SK-N-MC (cell line): ENCODE measurements at regions not wholly inside any gene's neighbourhood (a gene's known extent, or its start where the extent isn't known, plus 50 kb on each side); places are given as distances from the start of the nearest gene placed in this dataset.

Source experiments
- DNase-seq: peaks from one replicate; pipeline ENCODE4 v3.0.0-alpha.2; 2011; ENCODE audit warnings: low read depth, low spot score
- H3K27ac ChIP-seq: fragments of 200-600 bp; sonication (generic); 2 replicates; pipeline ENCODE4 v1.5.1; 2016; ENCODE audit warnings: mixed run types
- H3K36me3 ChIP-seq: fragments of 200-600 bp; sonication (generic); 2 replicates; pipeline ENCODE4 v1.6.1; 2017; ENCODE audit warnings: antibody characterized with exemption, low read length, mixed read lengths; ENCODE audit not compliant: insufficient read depth
- H3K4me3 ChIP-seq: fragments of 200-600 bp; sonication (generic); 2 replicates; pipeline ENCODE4 v1.5.1; 2016
- H3K9ac ChIP-seq: fragments of 200-600 bp; sonication (generic); 2 replicates; pipeline ENCODE4 v1.8.0; 2017; ENCODE audit warnings: mixed run types, mixed read lengths; ENCODE audit not compliant: insufficient read length
- H3K9me3 ChIP-seq: fragments of 200-600 bp; sonication (generic); 2 replicates; pipeline ENCODE4 v1.6.1; 2017; ENCODE audit warnings: low read depth, mild to moderate bottlenecking, antibody characterized with exemption, low read length, moderate library complexity, mixed read lengths
- EZH2 ChIP-seq: fragments of 200-600 bp; sonication (generic); IDR thresholded peaks from one replicate; pipeline ENCODE4 v1.6.1; 2017; ENCODE audit warnings: antibody characterized with exemption
- FOXP2 ChIP-seq: optimal IDR thresholded peaks from 2 replicates; pipeline ENCODE3; 2011; ENCODE audit warnings: mild to moderate bottlenecking, moderate library complexity; ENCODE audit not compliant: insufficient read depth; ENCODE audit errors: extremely low read length, control extremely low read depth
- POLR2AphosphoS5 ChIP-seq: IDR thresholded peaks from 2 replicates; pipeline ENCODE4 v1.6.1; 2012; ENCODE audit warnings: mild to moderate bottlenecking, low read depth, low read length, borderline replicate concordance

DNA sequence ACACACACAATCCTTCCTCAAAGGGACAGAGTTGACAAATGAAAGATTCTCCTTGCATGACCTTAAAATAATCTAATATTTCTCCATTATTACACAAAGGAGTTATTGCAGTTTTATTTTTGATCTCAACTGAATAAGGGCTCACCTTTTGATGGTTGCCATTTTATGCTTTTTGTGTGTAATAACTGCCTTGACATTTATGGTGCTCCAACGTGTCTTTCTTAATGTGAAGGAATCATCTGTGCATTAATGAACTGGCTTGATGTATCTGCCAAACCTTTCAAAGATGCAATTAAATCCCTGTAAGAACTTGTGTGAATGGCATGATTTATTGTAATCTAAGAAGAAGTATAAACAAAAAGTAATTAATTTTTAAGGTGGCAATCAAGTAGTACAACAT, 1519.8 kb upstream of the CDH9 start:
- no peak for TF ChIP-seq FOXP2
- TF ChIP-seq EZH2 = no peak
- TF ChIP-seq POLR2AphosphoS5 = no peak
- no peaks in the 10 kb centered on the region for H3K36me3 ChIP-seq
- DNase-seq = no peak
- no peak overlapping the region for H3K27ac ChIP-seq
- H3K9me3 ChIP-seq = no peaks in the 10 kb centered on the region
- H3K9ac ChIP-seq = no peak overlapping the region
- no peak overlapping the region for H3K4me3 ChIP-seq

DNA sequence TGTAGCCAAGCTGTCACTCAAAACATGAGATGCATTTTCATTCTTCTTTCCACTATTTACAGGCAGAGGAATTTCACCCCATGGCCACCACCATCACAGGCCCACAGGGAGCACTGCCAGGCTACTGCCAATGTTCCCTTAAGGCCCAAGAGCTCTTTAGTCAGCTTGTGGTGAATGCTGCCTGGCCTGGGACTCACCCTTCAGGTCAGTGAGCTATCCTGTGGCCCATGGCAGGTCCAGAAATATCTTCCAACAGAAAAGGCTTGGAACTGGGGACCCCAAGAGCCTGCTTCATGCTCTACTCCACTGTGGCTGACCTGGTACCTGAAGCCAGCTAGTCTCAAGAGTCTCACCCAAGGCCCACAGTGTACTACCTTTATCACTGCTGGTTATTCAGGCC, 1518.7 kb upstream of the CDH9 start:
- TF ChIP-seq EZH2 (no peak), POLR2AphosphoS5 (no peak), FOXP2 (no peak)

DNA sequence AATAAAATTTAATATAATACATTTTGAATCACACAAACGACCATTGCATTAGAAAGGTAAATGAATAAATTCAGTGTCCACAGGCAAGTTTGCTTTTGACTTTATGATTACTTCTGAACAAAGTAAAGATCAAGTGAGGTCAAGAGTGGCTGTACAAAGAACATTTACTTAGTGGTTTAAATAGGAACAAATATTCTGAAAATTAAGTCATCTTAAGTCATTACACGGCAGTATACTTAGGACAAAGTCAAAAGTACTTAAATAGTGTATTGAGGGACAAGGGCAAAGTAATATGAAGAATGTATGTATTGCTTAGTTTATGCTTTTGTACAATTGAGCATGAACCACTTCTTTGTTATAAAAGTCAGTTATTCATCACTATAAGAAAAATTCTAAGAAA, 1511.2 kb upstream of the CDH9 start:
- Histone ChIP-seq H3K9ac (no peak overlapping the region), H3K27ac (no peak overlapping the region), H3K9me3 (peaks cover 4% of the 10 kb centered on the region; the same call in 1 of the 2 replicates), H3K36me3 (no peaks in the 10 kb centered on the region), H3K4me3 (no peak overlapping the region)
- DNase-seq = no peak
- TF ChIP-seq EZH2 = no peak

More for the DNA sequence above, 1518.7 kb upstream of the CDH9 start:
- Histone ChIP-seq H3K27ac (no peak overlapping the region), H3K36me3 (no peaks in the 10 kb centered on the region), H3K4me3 (no peak overlapping the region), H3K9ac (no peak overlapping the region), H3K9me3 (peaks cover 4% of the 10 kb centered on the region; the same call in 1 of the 2 replicates)
- no peak for DNase-seq

DNA sequence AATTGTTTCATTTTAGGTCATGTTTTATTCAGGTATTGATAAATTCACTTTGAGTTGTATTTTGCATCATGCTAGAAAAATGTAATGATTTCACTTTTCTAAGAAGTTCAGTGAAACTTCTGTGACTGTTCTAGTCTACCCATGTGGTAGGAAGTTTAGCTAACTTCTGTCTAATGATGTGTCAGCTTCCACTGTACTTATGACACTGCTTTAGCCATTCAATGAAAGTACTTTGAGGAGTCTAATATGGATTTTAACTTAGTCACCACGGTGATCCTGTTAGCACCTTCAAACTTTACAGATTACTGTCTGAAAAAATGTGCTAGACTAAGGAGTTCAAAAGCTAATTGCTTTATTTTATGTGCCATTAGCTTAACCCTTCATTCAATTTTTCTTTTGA, 1510.5 kb upstream of the CDH9 start:
- no peak for DNase-seq
- Histone ChIP-seq H3K9ac (no peak overlapping the region), H3K27ac (no peak overlapping the region), H3K9me3 (peaks cover 4% of the 10 kb centered on the region; the same call in 1 of the 2 replicates), H3K36me3 (no peaks in the 10 kb centered on the region), H3K4me3 (no peak overlapping the region)
- TF ChIP-seq EZH2 = no peak
- no peak for TF ChIP-seq FOXP2

DNA sequence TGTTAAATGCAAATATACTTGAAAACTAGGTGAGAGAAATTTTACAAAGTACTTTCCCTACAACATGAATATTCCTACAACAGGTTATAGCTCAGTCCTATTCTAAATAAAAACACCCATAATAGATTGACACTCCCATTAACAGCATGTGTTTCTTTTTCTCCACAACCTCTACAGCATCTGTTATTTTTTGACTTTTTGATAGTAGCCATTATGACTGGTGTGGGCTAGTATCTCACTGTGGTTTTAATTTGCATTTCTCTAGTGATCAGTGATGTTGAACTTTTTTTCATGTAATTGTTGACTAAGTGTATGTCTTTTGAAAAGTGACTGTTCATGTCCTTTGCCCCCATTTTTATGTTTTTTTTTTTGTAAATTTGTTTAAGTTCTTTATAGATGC, 1506.1 kb upstream of the CDH9 start:
- H3K4me3 ChIP-seq = no peak overlapping the region
- TF ChIP-seq FOXP2 (no peak), EZH2 (no peak), POLR2AphosphoS5 (no peak)
- H3K9ac ChIP-seq = no peak overlapping the region
- H3K27ac ChIP-seq = no peak overlapping the region
- no peaks in the 10 kb centered on the region for H3K36me3 ChIP-seq
- H3K9me3 ChIP-seq = no peaks in the 10 kb centered on the region
- no peak for DNase-seq

DNA sequence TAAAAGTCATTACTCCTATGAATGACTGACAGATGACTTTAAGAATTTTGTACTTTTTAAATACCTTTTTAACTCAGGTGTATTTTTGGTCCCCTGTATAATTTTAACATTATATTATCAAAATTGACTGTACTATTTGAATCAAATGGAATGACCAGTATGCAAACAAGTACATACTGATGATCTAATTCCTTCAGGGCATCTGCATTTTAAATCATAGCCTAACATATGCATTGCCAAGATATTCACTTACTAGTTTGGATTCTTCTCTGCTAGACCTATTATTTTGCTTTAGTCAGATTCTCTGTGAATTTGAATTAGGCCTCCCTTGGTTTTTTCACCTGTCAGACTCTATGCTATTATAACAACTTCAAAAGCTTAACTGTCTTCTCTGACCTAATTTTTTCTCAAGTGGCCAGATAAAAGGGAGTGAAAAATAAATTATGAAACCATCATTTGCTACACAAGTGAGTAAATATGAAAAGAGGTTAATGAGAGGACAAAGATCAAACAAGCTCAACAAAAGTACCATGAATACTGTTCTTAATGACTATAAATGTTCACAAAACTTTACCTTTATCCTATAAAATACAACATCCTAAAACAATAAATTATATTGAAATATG, 1505.2 kb upstream of the CDH9 start:
- TF ChIP-seq POLR2AphosphoS5 (no peak), EZH2 (no peak), FOXP2 (no peak)
- DNase-seq = no peak
- H3K27ac ChIP-seq = no peak overlapping the region
- no peak overlapping the region for H3K9ac ChIP-seq
- no peaks in the 10 kb centered on the region for H3K36me3 ChIP-seq
- H3K9me3 ChIP-seq = no peaks in the 10 kb centered on the region
- H3K4me3 ChIP-seq = no peak overlapping the region

DNA sequence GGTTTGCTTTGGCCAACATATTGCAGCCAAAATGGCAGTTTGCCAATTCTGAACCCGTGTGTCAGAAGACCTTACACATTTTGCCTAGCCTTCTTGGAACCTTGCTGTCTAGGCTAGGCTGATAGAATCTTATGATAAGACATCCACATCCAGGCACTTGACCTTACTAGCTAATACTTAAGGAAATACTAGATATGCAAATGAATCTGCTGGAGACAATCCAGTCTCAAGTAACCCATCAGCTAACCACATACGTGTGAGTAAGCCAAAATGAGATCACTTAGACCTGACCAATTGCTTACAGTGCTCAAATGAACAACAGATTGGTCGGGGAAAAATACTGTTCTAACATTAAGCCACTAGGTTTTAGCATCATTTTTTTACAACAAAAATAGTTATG, 1504.6 kb upstream of the CDH9 start:
- TF ChIP-seq POLR2AphosphoS5 (no peak), FOXP2 (no peak), EZH2 (no peak)
- H3K36me3 ChIP-seq = no peaks in the 10 kb centered on the region
- H3K27ac ChIP-seq = no peak overlapping the region
- no peak overlapping the region for H3K9ac ChIP-seq
- no peak for DNase-seq
- H3K9me3 ChIP-seq = no peaks in the 10 kb centered on the region
- no peak overlapping the region for H3K4me3 ChIP-seq

DNA sequence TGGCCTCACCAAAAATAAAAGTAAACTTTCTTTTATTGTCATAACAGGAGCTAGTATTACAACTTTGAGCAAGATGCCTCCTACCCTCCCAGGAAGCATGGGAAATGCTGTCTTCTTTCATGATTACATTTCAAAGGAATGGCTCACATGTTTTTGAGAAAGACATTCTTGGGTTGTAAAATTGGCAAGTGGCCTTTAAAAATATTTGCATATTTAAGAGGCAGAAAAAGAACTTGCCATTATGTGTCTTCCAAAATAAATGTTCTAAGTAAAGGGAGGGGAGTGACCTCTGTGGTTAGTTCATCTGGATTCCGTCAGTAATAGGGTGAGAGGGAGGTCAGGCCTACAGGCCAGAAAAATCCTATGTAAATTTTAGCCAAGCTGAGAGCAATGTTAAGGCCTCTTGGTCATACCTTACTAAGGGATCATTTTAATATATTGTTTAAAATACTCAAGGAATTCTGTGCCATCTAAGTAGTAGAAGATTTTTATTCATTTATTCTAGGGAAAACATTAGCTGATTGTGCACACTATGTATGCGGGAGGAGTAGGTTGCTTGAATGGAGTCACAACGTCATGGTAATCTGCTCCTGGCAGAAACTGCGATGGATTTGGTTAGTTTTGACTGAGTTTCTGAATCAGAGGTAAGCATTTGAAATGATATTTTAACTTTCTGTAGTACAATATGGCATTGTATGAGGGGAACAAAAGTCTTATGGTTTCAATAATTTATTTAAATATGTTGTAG, 1485.7 kb upstream of the CDH9 start:
- no peak for DNase-seq
- Histone ChIP-seq H3K36me3 (no peaks in the 10 kb centered on the region), H3K4me3 (no peak overlapping the region), H3K9me3 (no peaks in the 10 kb centered on the region), H3K27ac (peak overlapping the region; percentile 12), H3K9ac (no peak overlapping the region)
- TF ChIP-seq POLR2AphosphoS5 (no peak), FOXP2 (no peak), EZH2 (no peak)

DNA sequence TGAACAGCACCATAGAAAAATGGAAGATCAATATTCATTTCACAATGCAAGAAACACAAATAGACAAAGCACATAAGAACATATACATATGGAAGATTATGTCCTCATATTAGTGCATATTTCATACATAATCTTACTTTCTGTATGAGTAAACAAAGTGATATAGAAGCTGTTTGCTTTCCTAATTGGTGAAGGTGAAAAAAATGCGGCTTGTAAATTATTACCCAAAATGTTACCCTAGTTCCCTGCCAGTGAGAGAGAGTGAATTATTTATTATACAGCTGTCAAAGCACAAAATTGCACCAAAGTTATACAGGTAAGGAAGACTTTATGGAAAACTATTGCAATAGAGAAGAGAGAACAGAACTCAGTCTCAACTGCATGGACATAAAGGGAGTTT, 1485.0 kb upstream of the CDH9 start:
- Histone ChIP-seq H3K4me3 (no peak overlapping the region), H3K36me3 (no peaks in the 10 kb centered on the region), H3K27ac (peak overlapping the region; percentile 12; the same call in 1 of the 2 replicates), H3K9me3 (no peaks in the 10 kb centered on the region), H3K9ac (no peak overlapping the region)
- DNase-seq = no peak
- TF ChIP-seq POLR2AphosphoS5 (no peak), EZH2 (no peak), FOXP2 (no peak)
